Pancreas (tissue), 10 donors: ENCODE measurements at regions not wholly inside any gene's neighbourhood (a gene's known extent, or its start where the extent isn't known, plus 50 kb on each side); places are given as distances from the start of the nearest gene placed in this dataset.

ENCODE experiments used
- ATAC-seq, 4 donors: fragments of 200-7000 bp; cut with Tn5 transposase; one replicate each; pipeline versions ENCODE4 v1.8.0 to v1.9.1; 2020; ENCODE audit warnings: mild to moderate bottlenecking in 4 of 4, moderate library complexity in 4 of 4
- DNase-seq, 6 donors: peaks; one replicate each; pipeline ENCODE4 v3.0.0-alpha.2; 2020
- FAIRE-seq: peaks from 2 replicates; lab custom pipeline; 2012; peaks lifted over from hg19 to GRCh38; lab: Jason Lieb, UNC
- H3K27ac ChIP-seq, 4 donors: fragments of 200-600 bp; sonication (generic); 1 replicate in 3 of 4; 2 replicates in 1 of 4; pipeline versions ENCODE4 v1.5.0 to v1.8.0; 2020
- H3K27me3 ChIP-seq, 4 donors: fragments of 200-600 bp; one replicate each; pipeline ENCODE4 v1.8.0; 2021
- H3K36me3 ChIP-seq, 3 donors: fragments of 200-600 bp; sonication (generic) in 1 of 3; one replicate each; pipeline versions ENCODE4 v1.5.0 to v1.8.0; 2020 to 2021
- H3K4me1 ChIP-seq, 3 donors: fragments of 200-600 bp; one replicate each; pipeline ENCODE4 v1.8.0; 2021
- H3K4me3 ChIP-seq, 4 donors: fragments of 200-600 bp; sonication (generic) in 2 of 4; one replicate each; pipeline versions ENCODE4 v1.5.0 to v1.8.0; 2020 to 2021
- H3K9me3 ChIP-seq, 4 donors: fragments of 200-600 bp; one replicate each; pipeline ENCODE4 v1.8.0; 2021
- WGBS, 2 donors: extraction: QIAGEN DNeasy Blood & Tissue Kit; methylation state at CpG; one replicate each; pipeline ENCODE4 v1.1.7; 2013; 5-methylcytosine and 5-hydroxymethylcytosine counted together
- intact Hi-C, 3 donors: fragments of 100-400 bp; cut with DNase I; formaldehyde crosslinking; loops; one replicate each; pipeline versions ENCODE4 v1.11.1 to v1.14.2; 2022
- TF ChIP-seq, protein P1 (sequence below), 4 donors: fragments of 200-600 bp; sonication (generic) in 3 of 4; IDR thresholded peaks; one replicate each; pipeline versions ENCODE4 v1.5.0 to v1.8.0; 2021; ENCODE audit warnings: antibody characterized with exemption in 4 of 4
- donor health status: healthy with polysubstance abuse.
- donor health status: DM: no; HTN: no; CAD: no; lungs with moderate emphysema.
- donor health status: DM: no; HTN: no; CAD: no.
- donor health status: control.
- donor health status: control.
- donor health status: Bipolar disorder and iron deficiency.
- donor health status: DM: yes; HTN: yes; CAD: no.
- donor health status: DM: no; HTN: no; CAD: no.
- donor health status: DM: no; HTN: no; CAD: no.
- donor health status: DM: yes; HTN: yes; CAD: no.

DNA sequence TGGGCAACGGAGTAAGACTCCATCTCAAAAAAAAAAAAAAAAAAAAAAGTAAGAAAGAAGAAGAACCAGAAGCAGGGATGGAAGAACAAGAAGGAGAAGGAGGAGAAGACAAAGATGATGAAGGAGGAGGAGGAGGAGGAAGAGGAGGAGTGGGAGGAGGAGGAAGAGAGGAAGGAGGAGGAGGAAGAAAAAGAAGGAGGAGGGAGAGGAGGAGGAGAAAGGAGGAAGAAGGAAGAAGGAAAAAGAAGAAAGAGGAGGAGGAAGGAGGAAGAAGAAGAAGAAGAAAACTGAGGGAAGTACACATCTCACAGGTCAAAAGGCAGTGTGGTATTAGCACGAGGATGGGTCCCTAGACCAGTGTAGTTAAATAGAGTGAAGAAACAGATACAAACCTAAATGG lies 65.1 kb upstream of the SCAF8 start:
- H3K27ac ChIP-seq: no peak overlapping the region
- TF ChIP-seq, protein P1, sequence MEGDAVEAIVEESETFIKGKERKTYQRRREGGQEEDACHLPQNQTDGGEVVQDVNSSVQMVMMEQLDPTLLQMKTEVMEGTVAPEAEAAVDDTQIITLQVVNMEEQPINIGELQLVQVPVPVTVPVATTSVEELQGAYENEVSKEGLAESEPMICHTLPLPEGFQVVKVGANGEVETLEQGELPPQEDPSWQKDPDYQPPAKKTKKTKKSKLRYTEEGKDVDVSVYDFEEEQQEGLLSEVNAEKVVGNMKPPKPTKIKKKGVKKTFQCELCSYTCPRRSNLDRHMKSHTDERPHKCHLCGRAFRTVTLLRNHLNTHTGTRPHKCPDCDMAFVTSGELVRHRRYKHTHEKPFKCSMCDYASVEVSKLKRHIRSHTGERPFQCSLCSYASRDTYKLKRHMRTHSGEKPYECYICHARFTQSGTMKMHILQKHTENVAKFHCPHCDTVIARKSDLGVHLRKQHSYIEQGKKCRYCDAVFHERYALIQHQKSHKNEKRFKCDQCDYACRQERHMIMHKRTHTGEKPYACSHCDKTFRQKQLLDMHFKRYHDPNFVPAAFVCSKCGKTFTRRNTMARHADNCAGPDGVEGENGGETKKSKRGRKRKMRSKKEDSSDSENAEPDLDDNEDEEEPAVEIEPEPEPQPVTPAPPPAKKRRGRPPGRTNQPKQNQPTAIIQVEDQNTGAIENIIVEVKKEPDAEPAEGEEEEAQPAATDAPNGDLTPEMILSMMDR (IDR thresholded peaks at IDR 0.05): no peak
- no peaks in the 10 kb centered on the region for H3K36me3 ChIP-seq
- H3K27me3 ChIP-seq: no peaks in the 10 kb centered on the region
- FAIRE-seq: no peak
- intact Hi-C loops: no loop called here
- H3K9me3 ChIP-seq: no peaks in the 10 kb centered on the region
- no peak for DNase-seq
- no peaks in the 10 kb centered on the region for H3K4me1 ChIP-seq
- no peak for ATAC-seq
- H3K4me3 ChIP-seq: no peak overlapping the region
- WGBS, 2 donors: 87 to 88% methylated on average over 2 of the region's 2 CpGs

GRCh38 chr6:154672086-154672485 lies 61.1 kb upstream of the SCAF8 start:
- TF ChIP-seq, protein P1 (IDR thresholded peaks at IDR 0.05): no peak
- Histone ChIP-seq H3K9me3 (no peaks in the 10 kb centered on the region), H3K27ac (no peak overlapping the region), H3K4me1 (no peaks in the 10 kb centered on the region), H3K36me3 (no peaks in the 10 kb centered on the region), H3K27me3 (no peaks in the 10 kb centered on the region), H3K4me3 (no peak overlapping the region)
- ATAC-seq (no peak), FAIRE-seq (no peak), DNase-seq (no peak)
- 91 to 94% methylated on average over 4 of the region's 4 CpGs for WGBS, 2 donors
- intact Hi-C loops: loop anchor here in 1 of 3 donors (10.0 kb wide), 1 partner anchor 503 kb away; no protein-coding TSS in a partner anchor

DNA sequence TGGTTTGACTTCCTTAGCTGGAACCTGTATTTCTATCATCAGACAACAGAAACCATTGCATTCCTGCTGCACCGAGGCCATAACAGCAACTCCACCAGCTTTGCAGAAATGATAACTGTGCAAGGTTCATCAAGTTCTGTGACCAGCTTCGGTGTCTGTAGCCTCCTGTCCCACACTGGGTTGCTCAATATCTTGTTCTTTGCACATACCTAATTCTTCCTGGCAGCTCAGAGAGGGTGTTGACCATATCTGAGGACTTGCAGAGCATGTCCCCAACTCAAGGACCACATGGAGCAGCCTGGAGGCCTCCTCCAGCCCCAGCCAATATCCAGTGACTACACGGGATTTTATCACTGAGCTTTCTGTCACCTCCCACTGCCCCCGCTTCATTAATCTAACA lies 59.3 kb upstream of the SCAF8 start:
- no peak for DNase-seq
- no peak for FAIRE-seq
- intact Hi-C loops: loop anchor here in 1 of 3 donors (10.0 kb wide), 1 partner anchor 501 kb away; no protein-coding TSS in a partner anchor
- WGBS, 2 donors: 65 to 71% methylated on average over 4 of the region's 4 CpGs
- TF ChIP-seq, protein P1 (IDR thresholded peaks at IDR 0.05): no peak
- no peak overlapping the region for H3K27ac ChIP-seq
- no peak for ATAC-seq
- no peaks in the 10 kb centered on the region for H3K9me3 ChIP-seq
- H3K27me3 ChIP-seq: no peaks in the 10 kb centered on the region
- no peaks in the 10 kb centered on the region for H3K4me1 ChIP-seq
- H3K4me3 ChIP-seq: no peak overlapping the region
- H3K36me3 ChIP-seq: no peaks in the 10 kb centered on the region

GRCh38 chr6:154675602-154676088 lies 57.6 kb upstream of the SCAF8 start:
- Histone ChIP-seq H3K27ac (no peak overlapping the region), H3K27me3 (no peaks in the 10 kb centered on the region), H3K4me1 (no peaks in the 10 kb centered on the region), H3K4me3 (no peak overlapping the region), H3K9me3 (no peaks in the 10 kb centered on the region), H3K36me3 (no peaks in the 10 kb centered on the region)
- intact Hi-C loops: loop anchor here in 2 of 3 donors (5.0 to 10.0 kb wide), 2 partner anchors 132 to 499 kb away; no protein-coding TSS in a partner anchor
- WGBS, 2 donors: 0% methylated on average over 4 of the region's 4 CpGs
- TF ChIP-seq, protein P1 (IDR thresholded peaks at IDR 0.05): peak; percentile 94 to 99 (median 97)
- ATAC-seq (peak; percentile 98 to 100 (median 100)), FAIRE-seq (peak; percentile 96), DNase-seq (peak; percentile 81 to 94 (median 84))

DNA sequence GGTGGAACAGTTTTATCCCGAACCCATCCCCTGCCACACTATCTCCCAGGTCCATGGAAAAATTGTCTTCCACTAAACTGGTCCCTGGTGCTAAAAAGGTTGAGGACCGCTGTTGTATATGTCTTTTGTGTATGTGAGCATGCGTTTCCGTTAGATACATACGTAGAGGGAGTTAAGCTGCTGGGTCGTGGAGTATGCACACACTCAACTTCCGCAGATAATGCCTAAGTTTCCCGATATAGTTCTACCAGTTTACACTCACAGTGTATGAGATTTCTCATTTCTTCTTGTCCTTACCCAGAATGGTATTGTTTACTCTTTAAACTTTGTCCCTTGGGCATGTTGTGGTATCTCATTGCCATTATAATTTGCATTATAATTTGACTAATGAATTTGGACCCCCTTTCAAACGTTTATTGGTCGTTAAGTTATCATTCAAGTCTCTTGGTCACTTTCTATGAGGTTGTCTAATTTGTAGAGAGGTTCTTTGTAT lies 50.5 kb upstream of the SCAF8 start:
- Histone ChIP-seq H3K36me3 (no peaks in the 10 kb centered on the region), H3K9me3 (no peaks in the 10 kb centered on the region), H3K4me3 (no peak overlapping the region), H3K4me1 (no peaks in the 10 kb centered on the region), H3K27me3 (no peaks in the 10 kb centered on the region), H3K27ac (no peak overlapping the region)
- TF ChIP-seq, protein P1 (IDR thresholded peaks at IDR 0.05): no peak
- intact Hi-C loops: no loop called here
- WGBS, 2 donors: 73 to 81% methylated on average over 10 of the region's 10 CpGs
- ATAC-seq: no peak
- no peak for DNase-seq
- no peak for FAIRE-seq
